ENCODE measurements at regions not wholly inside any gene's neighbourhood (a gene's known extent, or its start where the extent isn't known, plus 50 kb on each side); places are given as distances from the start of the nearest gene placed in this dataset.

- CTCF ChIA-PET, result no interaction called here
- ATAC-seq (no peak), FAIRE-seq (no peak)
Observed at GRCh38 chr3:39558775-39559306, 91.4 kb downstream of the MOBP start.

DNA sequence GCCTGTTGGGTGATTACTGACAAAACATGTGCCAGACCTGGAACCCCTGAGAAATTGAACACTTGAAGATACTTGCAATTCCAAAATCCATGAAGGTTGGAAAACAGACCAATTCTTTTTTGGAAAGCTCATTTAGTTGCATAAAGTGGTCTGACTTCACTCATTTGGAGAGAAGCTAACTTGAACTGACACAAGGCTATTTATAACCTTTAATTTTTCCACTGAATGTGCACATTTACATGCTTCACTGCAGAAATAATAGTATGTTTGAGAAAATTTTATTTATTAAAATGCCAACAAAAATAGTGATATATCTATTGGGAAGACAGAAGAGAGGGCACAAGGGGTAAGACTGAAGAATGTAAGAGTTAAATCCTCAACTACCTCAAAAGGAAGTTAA lies 92.1 kb downstream of the MOBP start:
- no peak overlapping the region for H3K27ac ChIP-seq
- FAIRE-seq, result no peak
- no peaks in the 10 kb centered on the region for H3K4me1 ChIP-seq
- no peak for DNase-seq (ENCODE audit: low read depth in 1 of 2, low spot score in 1 of 2)
- H3K4me2 ChIP-seq, result no peak overlapping the region
- no peak overlapping the region for H3K4me3 ChIP-seq
- ChIA-PET POLR2A (no interaction called here), CTCF (no interaction called here)
- no peak for ATAC-seq
- H3K9me3 ChIP-seq, result no peaks in the 10 kb centered on the region
- TF ChIP-seq POLR2AphosphoS2 (conservative IDR thresholded peaks at IDR 0.05; ENCODE audit: low read length) (no peak), NPAS2 (CRISPR knock-in tag; IDR thresholded peaks at IDR 0.05; ENCODE audit: borderline replicate concordance) (no peak), CHD4 (IDR thresholded peaks at IDR 0.05; ENCODE audit: borderline replicate concordance) (no peak), KDM5A (IDR thresholded peaks at IDR 0.05) (no peak), TP53 (CRISPR knock-in tag; IDR thresholded peaks at IDR 0.05) (no peak), CBX2 (IDR thresholded peaks at IDR 0.05; ENCODE audit: borderline replicate concordance, low read depth) (no peak), POLR2A (IDR thresholded peaks at IDR 0.05; ENCODE audit: low read length) (no peak), HMGXB4 (CRISPR knock-in tag; IDR thresholded peaks at IDR 0.05; ENCODE audit: borderline replicate concordance) (no peak), JUN (IDR thresholded peaks at IDR 0.05) (no peak), SMC3 (IDR thresholded peaks at IDR 0.05) (no peak), CEBPB (IDR thresholded peaks at IDR 0.05) (no peak), PHF8 (IDR thresholded peaks at IDR 0.05; ENCODE audit: borderline replicate concordance, low read depth) (no peak), BCL3 (IDR thresholded peaks at IDR 0.05) (no peak), RAD21 (conservative IDR thresholded peaks at IDR 0.05 in 1 of 2, IDR thresholded peaks at IDR 0.05 in 1 of 2) (no peak), ZC3H11A (IDR thresholded peaks at IDR 0.05) (no peak)

More at GRCh38 chr3:39558775-39559306, 91.4 kb downstream of the MOBP start:
- WGBS (ENCODE audit: missing lambda C conversion rate), result 38% methylated on average over 3 of the region's 3 CpGs
- POLR2A ChIA-PET, result no interaction called here
- no peak for TF ChIP-seq CEBPB (IDR thresholded peaks at IDR 0.05)
- TF ChIP-seq MAFK (IDR thresholded peaks at IDR 0.05; ENCODE audit: partially characterized antibody), result no peak
- TF ChIP-seq, protein P1, sequence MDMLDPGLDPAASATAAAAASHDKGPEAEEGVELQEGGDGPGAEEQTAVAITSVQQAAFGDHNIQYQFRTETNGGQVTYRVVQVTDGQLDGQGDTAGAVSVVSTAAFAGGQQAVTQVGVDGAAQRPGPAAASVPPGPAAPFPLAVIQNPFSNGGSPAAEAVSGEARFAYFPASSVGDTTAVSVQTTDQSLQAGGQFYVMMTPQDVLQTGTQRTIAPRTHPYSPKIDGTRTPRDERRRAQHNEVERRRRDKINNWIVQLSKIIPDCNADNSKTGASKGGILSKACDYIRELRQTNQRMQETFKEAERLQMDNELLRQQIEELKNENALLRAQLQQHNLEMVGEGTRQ (IDR thresholded peaks at IDR 0.05), result no peak
- no peak for TF ChIP-seq TFCP2L1 (CRISPR knock-in tag; IDR thresholded peaks at IDR 0.05)
- no peak for TF ChIP-seq EP300 (IDR thresholded peaks at IDR 0.05)
- no peak for TF ChIP-seq FOSL2 (IDR thresholded peaks at IDR 0.05)
- TF ChIP-seq FOSL2 (CRISPR knock-in tag; IDR thresholded peaks at IDR 0.05), result no peak
- TF ChIP-seq, protein P2, sequence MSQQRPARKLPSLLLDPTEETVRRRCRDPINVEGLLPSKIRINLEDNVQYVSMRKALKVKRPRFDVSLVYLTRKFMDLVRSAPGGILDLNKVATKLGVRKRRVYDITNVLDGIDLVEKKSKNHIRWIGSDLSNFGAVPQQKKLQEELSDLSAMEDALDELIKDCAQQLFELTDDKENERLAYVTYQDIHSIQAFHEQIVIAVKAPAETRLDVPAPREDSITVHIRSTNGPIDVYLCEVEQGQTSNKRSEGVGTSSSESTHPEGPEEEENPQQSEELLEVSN (IDR thresholded peaks at IDR 0.05; ENCODE audit: borderline replicate concordance, low read depth), result no peak
- TF ChIP-seq HMGXB4 (CRISPR knock-in tag; IDR thresholded peaks at IDR 0.05; ENCODE audit: borderline replicate concordance), result no peak
- no peak for TF ChIP-seq CBX2 (IDR thresholded peaks at IDR 0.05; ENCODE audit: borderline replicate concordance, low read depth)
- TF ChIP-seq ZSCAN20 (CRISPR knock-in tag; IDR thresholded peaks at IDR 0.05), result no peak
- TF ChIP-seq HEYL (CRISPR knock-in tag; IDR thresholded peaks at IDR 0.05), result no peak
- no peak for TF ChIP-seq MYC (IDR thresholded peaks at IDR 0.05; ENCODE audit: borderline replicate concordance, low read length)
- TF ChIP-seq CHD2 (IDR thresholded peaks at IDR 0.05; ENCODE audit: low read length, partially characterized antibody), result no peak
- TF ChIP-seq FOXS1 (CRISPR knock-in tag; IDR thresholded peaks at IDR 0.05), result no peak
- TF ChIP-seq FOSB (CRISPR knock-in tag; IDR thresholded peaks at IDR 0.05), result no peak
- TF ChIP-seq POLR2AphosphoS2 (conservative IDR thresholded peaks at IDR 0.05; ENCODE audit: low read length), result no peak
- TF ChIP-seq KDM5A (IDR thresholded peaks at IDR 0.05), result no peak
- Histone ChIP-seq H3K4me2 (no peak overlapping the region), H3K9me3 (no peaks in the 10 kb centered on the region), H3K4me1 (no peaks in the 10 kb centered on the region), H3K4me3 (no peak overlapping the region), H3K27ac (no peak overlapping the region)
- no peak for DNase-seq (ENCODE audit: low read depth in 1 of 2, low spot score in 1 of 2)

Data from A549 (cell line).